Spinal cord (tissue), 1 donor: ENCODE measurements at regions not wholly inside any gene's neighbourhood (a gene's known extent, or its start where the extent isn't known, plus 50 kb on each side); places are given as distances from the start of the nearest gene placed in this dataset. TPM values are rescaled to one million over a fixed set of nuclear protein-coding genes. Genes with fewer than 3 reads are reported as not detected.

Source experiments
- small RNA-seq: library from RNA; depleted of rRNA; stranded (forward); fragments of <200 nt; gene quantifications from one replicate; pipeline ENCODE3, GENCODE V24; 2014; ENCODE audit warnings: low replicate concordance

Small RNA genes in the stretch of these regions (small RNA-seq; reads per million reads assigned to genes)
- not detected for gene RF00017
